H9 (cell line): ENCODE measurements at regions not wholly inside any gene's neighbourhood (a gene's known extent, or its start where the extent isn't known, plus 50 kb on each side); places are given as distances from the start of the nearest gene placed in this dataset.

Source experiments
- DNase-seq: peaks from one replicate; pipeline ENCODE4 v3.0.0-alpha.2; 2017
- H2AFZ ChIP-seq: one replicate; pipeline ENCODE4 v1.6.1; 2013; ENCODE audit warnings: mild to moderate bottlenecking, low read length, control low read depth, moderate library complexity
- H2AK5ac ChIP-seq: 2 replicates; pipeline ENCODE4 v1.6.1; 2013; ENCODE audit warnings: low read length, control low read depth, mixed read lengths; ENCODE audit not compliant: insufficient read length
- H2BK120ac ChIP-seq: one replicate; pipeline ENCODE4 v1.6.1; 2013; ENCODE audit warnings: low read depth, mild to moderate bottlenecking, low read length, control low read depth, inconsistent platforms; ENCODE audit not compliant: poor library complexity, severe bottlenecking
- H2BK12ac ChIP-seq: 2 replicates; pipeline ENCODE4 v1.6.1; 2013; ENCODE audit warnings: low read length, control low read depth, mixed read lengths, low read depth; ENCODE audit not compliant: insufficient read length
- H2BK15ac ChIP-seq: 2 replicates; pipeline ENCODE4 v1.6.1; 2013; ENCODE audit warnings: low read depth, low read length, control low read depth
- H2BK20ac ChIP-seq: one replicate; pipeline ENCODE4 v1.6.1; 2013; ENCODE audit warnings: low read depth, mild to moderate bottlenecking, low read length, control low read depth, inconsistent platforms; ENCODE audit not compliant: poor library complexity, severe bottlenecking
- H2BK5ac ChIP-seq: 2 replicates; pipeline ENCODE4 v1.6.1; 2013; ENCODE audit warnings: low read length, control low read depth, mixed read lengths; ENCODE audit not compliant: insufficient read length
- H3K14ac ChIP-seq: 2 replicates; pipeline ENCODE4 v1.6.1; 2013; ENCODE audit warnings: low read length, control low read depth; ENCODE audit not compliant: insufficient read depth
- H3K18ac ChIP-seq: 2 replicates; pipeline ENCODE4 v1.6.1; 2013; ENCODE audit warnings: low read depth, mild to moderate bottlenecking, mixed read lengths, low read length, control low read depth; ENCODE audit not compliant: insufficient read length
- H3K23ac ChIP-seq: 2 replicates; pipeline ENCODE4 v1.6.1; 2013; ENCODE audit warnings: low read length, control low read depth, mixed read lengths, low read depth; ENCODE audit not compliant: insufficient read length
- H3K23me2 ChIP-seq: 2 replicates; pipeline ENCODE4 v1.6.1; 2013; ENCODE audit warnings: low read depth, mild to moderate bottlenecking, mixed read lengths, low read length, control low read depth; ENCODE audit not compliant: insufficient read length, poor library complexity, severe bottlenecking
- H3K27ac ChIP-seq: 2 replicates; pipeline ENCODE4 v1.5.1; 2013; ENCODE audit warnings: low read length, control low read depth, mixed read lengths, low read depth; ENCODE audit not compliant: insufficient read length
- H3K27me3 ChIP-seq: 2 replicates; pipeline ENCODE4 v1.6.1; 2013; ENCODE audit warnings: low read length, control low read depth, inconsistent platforms; ENCODE audit not compliant: insufficient read depth
- H3K4ac ChIP-seq: 2 replicates; pipeline ENCODE4 v1.6.1; 2013; ENCODE audit warnings: low read depth, mild to moderate bottlenecking, control low read depth, inconsistent platforms, low read length, moderate library complexity
- H3K4me1 ChIP-seq: 2 replicates; pipeline ENCODE4 v1.6.1; 2013; ENCODE audit warnings: low read length, control low read depth, inconsistent platforms; ENCODE audit not compliant: insufficient read depth
- H3K4me2 ChIP-seq: 2 replicates; pipeline ENCODE4 v1.6.1; 2013; ENCODE audit warnings: low read length, control low read depth, mixed read lengths; ENCODE audit not compliant: insufficient read length, insufficient read depth
- H3K56ac ChIP-seq: 2 replicates; pipeline ENCODE4 v1.6.1; 2013; ENCODE audit warnings: low read depth, mild to moderate bottlenecking, mixed read lengths, low read length, control low read depth; ENCODE audit not compliant: insufficient read length
- H3K79me1 ChIP-seq: 2 replicates; pipeline ENCODE4 v1.6.1; 2013; ENCODE audit warnings: low read depth, mild to moderate bottlenecking, moderate library complexity, low read length, control low read depth, inconsistent platforms; ENCODE audit not compliant: insufficient read depth, poor library complexity, severe bottlenecking
- H3K79me2 ChIP-seq: 2 replicates; pipeline ENCODE4 v1.6.1; 2013; ENCODE audit warnings: low read length, control low read depth, inconsistent platforms; ENCODE audit not compliant: insufficient read depth
- H3K9ac ChIP-seq: 2 replicates; pipeline ENCODE4 v1.6.1; 2013; ENCODE audit warnings: low read length, control low read depth, mixed read lengths; ENCODE audit not compliant: insufficient read length; ENCODE audit errors: extremely low read depth
- H3K9me3 ChIP-seq: one replicate; pipeline ENCODE4 v1.6.1; 2013; ENCODE audit warnings: low read depth, low read length, inconsistent platforms; ENCODE audit not compliant: control insufficient read depth
- H3T11ph ChIP-seq: one replicate; pipeline ENCODE4 v1.6.1; 2013; ENCODE audit warnings: mild to moderate bottlenecking, low read length, control low read depth, inconsistent platforms
- H4K20me1 ChIP-seq: one replicate; pipeline ENCODE4 v1.6.1; 2013; ENCODE audit not compliant: control insufficient read depth, insufficient read length, insufficient read depth
- H4K5ac ChIP-seq: 2 replicates; pipeline ENCODE4 v1.6.1; 2013; ENCODE audit warnings: low read depth, mild to moderate bottlenecking, mixed read lengths, low read length, control low read depth; ENCODE audit not compliant: insufficient read length
- H4K8ac ChIP-seq: replicated peaks from 2 replicates; pipeline ENCODE4 v1.6.1; 2013; ENCODE audit warnings: low read length, control low read depth, mixed read lengths, low read depth; ENCODE audit not compliant: insufficient read length
- H4K91ac ChIP-seq: 2 replicates; pipeline ENCODE4 v1.6.1; 2013; ENCODE audit warnings: low read depth, mild to moderate bottlenecking, moderate library complexity, mixed read lengths, low read length, control low read depth; ENCODE audit not compliant: insufficient read length
- H3K27ac Mint-ChIP-seq, 3 experiments: 2 replicates in 2 of 3; 3 replicates in 1 of 3; pipeline ENCODE4 v1.8.0; 2020 to 2021; ENCODE audit warnings: mixed read lengths in 3 of 3, mild to moderate bottlenecking in 1 of 3, moderate library complexity in 1 of 3
- H3K27me3 Mint-ChIP-seq: 2 replicates; pipeline ENCODE4 v1.8.0; 2021; ENCODE audit warnings: low read depth, mild to moderate bottlenecking, moderate library complexity, mixed read lengths
- H3K36me3 Mint-ChIP-seq, 3 experiments: 2 replicates in 2 of 3; 3 replicates in 1 of 3; pipeline ENCODE4 v1.8.0; 2020 to 2021; ENCODE audit warnings: low read depth in 3 of 3, mixed read lengths in 3 of 3; ENCODE audit not compliant: insufficient read depth in 1 of 3
- H3K4me1 Mint-ChIP-seq, 2 experiments: 2 replicates each; pipeline ENCODE4 v1.8.0; 2020; ENCODE audit warnings: mixed read lengths in 2 of 2
- H3K4me3 Mint-ChIP-seq, 2 experiments: 2 replicates in 1 of 2; 3 replicates in 1 of 2; pipeline ENCODE4 v1.8.0; 2020 to 2021; ENCODE audit warnings: mild to moderate bottlenecking in 2 of 2, mixed read lengths in 2 of 2, moderate library complexity in 1 of 2
- H3K9me3 Mint-ChIP-seq, 2 experiments: 2 replicates in 1 of 2; 3 replicates in 1 of 2; pipeline ENCODE4 v1.8.0; 2020; ENCODE audit warnings: mild to moderate bottlenecking in 2 of 2, mixed read lengths in 2 of 2, moderate library complexity in 1 of 2
- WGBS: extraction: QIAGEN DNeasy Blood & Tissue Kit; methylation state at CpG from one replicate; pipeline ENCODE4 v1.1.7; 2013; ENCODE audit warnings: missing lambda C conversion rate, low lambda C conversion rate, mixed read lengths; ENCODE audit not compliant: insufficient read length; ENCODE audit errors: extremely low coverage; 5-methylcytosine and 5-hydroxymethylcytosine counted together
- TF ChIP-seq, protein P1 (sequence below): fragments of 200-600 bp; sonication (generic); conservative IDR thresholded peaks from 3 replicates; pipeline ENCODE4 v1.8.0; 2021; ENCODE audit warnings: antibody characterized with exemption, mild to moderate bottlenecking

DNA sequence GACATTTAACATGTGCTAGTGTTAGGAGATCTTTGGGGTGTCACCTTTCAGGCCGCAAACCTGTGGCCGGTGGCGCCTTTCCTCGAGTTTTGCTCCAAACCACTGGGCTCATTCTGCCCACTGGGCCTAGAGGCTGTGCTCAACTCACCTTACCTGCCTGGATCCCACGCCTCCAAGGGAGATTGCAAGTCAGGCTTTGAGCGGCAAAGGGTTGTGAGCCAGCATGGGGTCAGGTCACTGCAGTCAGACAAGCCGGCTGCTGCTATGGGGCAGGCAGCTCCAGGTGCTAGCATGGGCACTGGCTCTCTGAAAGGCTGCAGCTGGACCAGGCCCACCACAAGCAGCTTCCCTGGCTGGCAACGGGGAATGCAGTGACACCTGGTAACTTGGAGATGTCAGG, 265.5 kb downstream of the ZBBX start:
- Histone ChIP-seq H3T11ph (no peak overlapping the region), H2BK5ac (no peak overlapping the region), H3K4me2 (no peak overlapping the region), H3K56ac (no peak overlapping the region), H3K14ac (peak overlapping the region; percentile 56; the same call in 1 of the 2 replicates), H3K18ac (no peak overlapping the region), H4K20me1 (no peaks in the 10 kb centered on the region), H3K4ac (no peak overlapping the region), H2AFZ (no peak overlapping the region), H3K27ac (no peak overlapping the region), H2BK15ac (no peak overlapping the region), H3K4me1 (no peaks in the 10 kb centered on the region; the same call in 1 of the 2 replicates), H3K79me2 (no peaks in the 10 kb centered on the region), H2BK12ac (no peak overlapping the region), H3K79me1 (no peaks in the 10 kb centered on the region), H3K9ac (no peak overlapping the region), H3K9me3 (no peaks in the 10 kb centered on the region), H3K23me2 (no peaks in the 10 kb centered on the region), H2AK5ac (no peak overlapping the region), H3K23ac (no peak overlapping the region), H3K27me3 (no peaks in the 10 kb centered on the region), H4K8ac (no peak overlapping the region), H4K5ac (no peak overlapping the region), H4K91ac (no peak overlapping the region), H2BK120ac (no peak overlapping the region), H2BK20ac (no peak overlapping the region)
- no peak overlapping the region for H3K4me3 Mint-ChIP-seq
- no peaks in the 10 kb centered on the region for H3K9me3 Mint-ChIP-seq
- H3K27ac Mint-ChIP-seq, result no peak overlapping the region
- WGBS, result no CpG with 5 or more reads among the region's 8 CpGs
- TF ChIP-seq, protein P1, sequence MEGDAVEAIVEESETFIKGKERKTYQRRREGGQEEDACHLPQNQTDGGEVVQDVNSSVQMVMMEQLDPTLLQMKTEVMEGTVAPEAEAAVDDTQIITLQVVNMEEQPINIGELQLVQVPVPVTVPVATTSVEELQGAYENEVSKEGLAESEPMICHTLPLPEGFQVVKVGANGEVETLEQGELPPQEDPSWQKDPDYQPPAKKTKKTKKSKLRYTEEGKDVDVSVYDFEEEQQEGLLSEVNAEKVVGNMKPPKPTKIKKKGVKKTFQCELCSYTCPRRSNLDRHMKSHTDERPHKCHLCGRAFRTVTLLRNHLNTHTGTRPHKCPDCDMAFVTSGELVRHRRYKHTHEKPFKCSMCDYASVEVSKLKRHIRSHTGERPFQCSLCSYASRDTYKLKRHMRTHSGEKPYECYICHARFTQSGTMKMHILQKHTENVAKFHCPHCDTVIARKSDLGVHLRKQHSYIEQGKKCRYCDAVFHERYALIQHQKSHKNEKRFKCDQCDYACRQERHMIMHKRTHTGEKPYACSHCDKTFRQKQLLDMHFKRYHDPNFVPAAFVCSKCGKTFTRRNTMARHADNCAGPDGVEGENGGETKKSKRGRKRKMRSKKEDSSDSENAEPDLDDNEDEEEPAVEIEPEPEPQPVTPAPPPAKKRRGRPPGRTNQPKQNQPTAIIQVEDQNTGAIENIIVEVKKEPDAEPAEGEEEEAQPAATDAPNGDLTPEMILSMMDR, result no peak
- no peaks in the 10 kb centered on the region for H3K27me3 Mint-ChIP-seq
- peaks cover 0 to 6% of the 10 kb centered on the region in 2 experiments; a peak in 2 of 4 replicates for H3K4me1 Mint-ChIP-seq
- H3K36me3 Mint-ChIP-seq, result no peaks in the 10 kb centered on the region; a peak in 1 of 7 replicates
- peak; percentile 49 for DNase-seq
